ENCODE measurements at regions not wholly inside any gene's neighbourhood (a gene's known extent, or its start where the extent isn't known, plus 50 kb on each side); places are given as distances from the start of the nearest gene placed in this dataset.

DNA sequence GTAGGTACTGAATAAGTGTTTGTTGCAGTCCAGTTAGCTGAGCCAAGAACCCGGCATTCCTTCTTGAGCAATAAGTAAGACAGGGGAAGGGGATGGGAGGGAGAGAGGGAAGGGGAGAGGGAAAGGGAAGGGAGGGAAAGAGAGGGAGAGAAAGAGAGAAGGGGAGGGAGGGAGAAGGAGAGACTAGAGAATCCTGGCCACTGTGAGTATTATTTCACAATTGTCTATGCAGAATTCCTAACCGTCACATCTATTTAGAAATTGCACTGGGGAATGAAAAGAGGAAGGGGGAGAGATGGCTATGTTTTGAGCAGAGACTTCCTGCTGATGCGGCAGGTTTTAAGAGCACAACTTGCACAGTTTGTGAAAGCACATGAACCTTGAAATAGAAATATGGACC is 251.4 kb upstream of the ZMIZ1 start:
- no peak for DNase-seq (ENCODE audit: extremely low read depth in 1 of 2, low read depth in 1 of 2)

DNA sequence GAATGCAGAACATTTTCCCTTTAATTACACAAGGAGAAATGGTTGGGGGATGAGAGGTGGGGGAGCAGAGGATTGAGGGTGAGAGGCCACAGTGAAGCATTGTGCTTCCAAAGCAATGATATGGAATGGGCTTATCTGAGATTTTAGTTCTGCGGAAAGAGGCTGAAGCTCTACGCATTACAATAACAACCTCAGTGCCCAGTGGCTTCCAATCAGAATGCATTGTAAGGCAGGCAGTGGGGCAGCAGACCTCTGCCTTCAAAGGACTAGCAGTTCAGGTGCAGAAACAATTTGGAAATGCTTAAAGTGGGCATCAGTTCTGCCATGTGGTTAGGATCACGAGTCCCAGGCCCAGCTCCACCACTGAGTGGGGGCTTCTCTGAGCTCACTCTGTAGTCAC is 251.0 kb upstream of the ZMIZ1 start:
- no peak for DNase-seq (ENCODE audit: extremely low read depth in 1 of 2, low read depth in 1 of 2)

DNA sequence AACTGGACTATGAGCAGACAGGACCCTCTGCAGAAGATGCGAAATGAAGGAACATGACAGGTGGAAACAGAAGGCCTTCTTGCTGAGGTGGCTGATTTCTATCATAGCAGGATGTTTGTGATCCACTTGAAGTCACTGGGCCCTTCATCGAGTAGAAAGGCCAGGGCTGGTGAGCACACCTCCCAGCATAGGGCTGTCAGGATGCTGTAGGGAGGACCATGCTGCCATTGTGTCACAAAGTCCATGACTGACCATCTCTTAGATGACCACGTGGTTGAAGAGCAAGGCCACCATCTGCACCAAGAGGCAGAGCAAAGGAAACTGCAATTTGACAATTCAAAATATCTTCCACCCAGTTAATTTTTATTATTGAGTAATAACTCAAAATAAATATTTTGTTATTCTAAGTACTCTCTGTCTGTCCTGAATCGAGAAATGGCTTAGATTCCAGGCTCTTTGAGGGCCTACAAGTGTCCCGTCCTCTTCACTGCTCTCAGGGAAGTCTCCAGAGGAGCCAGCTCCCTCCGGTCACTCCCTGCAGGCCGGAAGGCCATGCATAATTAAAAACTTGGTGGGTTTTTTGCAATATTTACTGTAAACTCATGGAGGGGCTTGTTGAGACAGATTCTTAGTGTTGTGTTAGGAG is 249.3 kb upstream of the ZMIZ1 start:
- no peak for DNase-seq (ENCODE audit: extremely low read depth in 1 of 2, low read depth in 1 of 2)

DNA sequence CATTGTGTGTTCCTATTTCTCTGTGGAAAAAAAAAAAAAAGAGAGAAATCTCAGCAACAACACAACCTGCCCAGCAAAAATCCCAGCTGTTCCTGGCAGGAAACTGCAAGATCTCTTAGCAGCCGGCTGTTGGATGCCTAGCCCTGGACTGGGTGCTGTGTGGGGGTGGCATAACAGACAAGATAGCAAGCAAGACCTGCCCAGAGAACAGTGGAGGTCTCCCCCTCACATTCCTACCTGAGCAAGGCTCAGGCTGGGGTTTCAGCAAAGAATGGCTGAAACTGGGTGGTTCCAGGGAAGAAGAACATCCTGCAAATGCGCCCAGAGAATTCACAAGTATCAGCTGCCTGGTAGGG is 248.8 kb upstream of the ZMIZ1 start:
- DNase-seq (ENCODE audit: extremely low read depth in 1 of 2, low read depth in 1 of 2), result no peak

DNA sequence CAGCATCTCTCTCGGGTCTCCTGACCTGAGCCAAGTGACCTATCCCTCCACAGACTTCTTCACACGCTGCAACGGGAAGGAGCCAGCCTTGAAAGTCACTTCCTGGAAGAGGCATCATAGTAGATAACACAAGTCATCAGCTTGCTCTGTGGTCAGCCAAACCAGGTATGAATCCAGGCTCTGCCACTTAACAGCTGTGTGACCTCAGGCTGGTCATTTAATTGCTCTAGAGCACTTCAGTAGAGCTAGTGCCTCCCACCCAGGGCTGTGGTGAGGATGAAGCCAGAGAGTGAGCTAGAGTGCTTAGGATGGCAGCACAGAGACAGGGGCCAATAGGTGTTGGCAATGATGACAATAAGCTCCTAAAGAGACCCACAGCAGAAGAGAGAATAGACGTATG is 247.7 kb upstream of the ZMIZ1 start:
- no peak for DNase-seq (ENCODE audit: extremely low read depth in 1 of 2, low read depth in 1 of 2)

DNA sequence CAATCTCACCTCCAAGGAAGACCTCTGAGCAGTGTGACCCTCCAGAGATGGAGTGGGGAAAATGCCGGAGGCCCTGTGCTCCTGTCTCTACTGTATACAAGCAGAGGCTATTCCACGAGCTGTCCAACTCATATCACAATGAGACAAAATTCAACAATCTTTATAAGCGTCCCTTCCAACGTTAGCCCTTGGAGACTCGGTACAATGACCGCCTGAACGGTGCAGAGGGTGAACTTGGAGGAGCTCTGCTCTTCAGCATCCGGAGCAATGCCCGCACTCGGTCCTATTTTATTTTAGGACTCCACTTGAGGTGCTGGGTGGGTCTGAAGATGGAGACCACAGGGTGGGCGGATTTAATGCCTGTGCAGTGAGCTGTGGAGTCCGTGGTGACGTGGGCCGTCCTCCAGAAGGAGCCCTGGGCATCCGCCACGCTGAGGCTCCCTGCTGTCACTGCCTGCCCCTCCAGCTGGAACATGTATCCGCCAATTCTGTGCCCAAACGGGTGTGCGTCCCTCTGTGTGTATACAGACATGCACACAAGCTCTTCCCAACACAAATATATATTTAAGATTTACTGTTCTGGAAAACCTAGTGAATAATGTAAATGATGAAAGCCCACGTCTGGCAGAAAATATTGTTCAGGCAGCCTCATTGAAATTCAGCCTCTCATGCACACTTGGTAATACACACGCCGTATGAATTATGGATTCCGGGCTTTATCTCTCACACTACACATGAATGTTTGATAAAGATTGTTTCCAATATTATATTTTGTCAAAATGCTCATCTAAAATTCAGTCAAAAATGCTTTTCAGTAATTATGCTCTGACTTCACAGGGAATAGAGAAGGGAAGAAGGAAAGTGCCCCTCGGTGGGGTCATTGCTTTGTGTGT is 239.9 kb upstream of the ZMIZ1 start:
- no peak for DNase-seq (ENCODE audit: extremely low read depth in 1 of 2, low read depth in 1 of 2)

DNA sequence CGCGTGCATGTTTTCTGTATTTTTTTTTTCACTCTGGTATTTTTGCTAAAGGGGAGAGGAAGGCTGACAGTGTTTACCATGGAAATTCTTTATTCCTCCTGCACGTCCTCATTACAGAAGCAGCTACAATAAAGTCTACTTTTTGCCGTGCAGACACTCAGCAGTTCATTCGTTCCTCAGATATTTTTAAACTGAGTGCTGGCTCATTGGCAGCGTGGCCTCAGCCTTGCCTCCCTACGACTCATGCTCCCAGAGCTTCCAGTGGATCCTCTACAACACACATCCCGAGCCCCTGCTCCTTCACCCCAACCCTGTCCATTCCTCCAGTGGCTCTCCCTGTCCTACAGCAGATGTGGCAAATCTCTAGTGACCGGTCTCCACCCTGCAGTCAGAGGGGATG is 239.2 kb upstream of the ZMIZ1 start:
- DNase-seq (ENCODE audit: extremely low read depth in 1 of 2, low read depth in 1 of 2), result no peak

DNA sequence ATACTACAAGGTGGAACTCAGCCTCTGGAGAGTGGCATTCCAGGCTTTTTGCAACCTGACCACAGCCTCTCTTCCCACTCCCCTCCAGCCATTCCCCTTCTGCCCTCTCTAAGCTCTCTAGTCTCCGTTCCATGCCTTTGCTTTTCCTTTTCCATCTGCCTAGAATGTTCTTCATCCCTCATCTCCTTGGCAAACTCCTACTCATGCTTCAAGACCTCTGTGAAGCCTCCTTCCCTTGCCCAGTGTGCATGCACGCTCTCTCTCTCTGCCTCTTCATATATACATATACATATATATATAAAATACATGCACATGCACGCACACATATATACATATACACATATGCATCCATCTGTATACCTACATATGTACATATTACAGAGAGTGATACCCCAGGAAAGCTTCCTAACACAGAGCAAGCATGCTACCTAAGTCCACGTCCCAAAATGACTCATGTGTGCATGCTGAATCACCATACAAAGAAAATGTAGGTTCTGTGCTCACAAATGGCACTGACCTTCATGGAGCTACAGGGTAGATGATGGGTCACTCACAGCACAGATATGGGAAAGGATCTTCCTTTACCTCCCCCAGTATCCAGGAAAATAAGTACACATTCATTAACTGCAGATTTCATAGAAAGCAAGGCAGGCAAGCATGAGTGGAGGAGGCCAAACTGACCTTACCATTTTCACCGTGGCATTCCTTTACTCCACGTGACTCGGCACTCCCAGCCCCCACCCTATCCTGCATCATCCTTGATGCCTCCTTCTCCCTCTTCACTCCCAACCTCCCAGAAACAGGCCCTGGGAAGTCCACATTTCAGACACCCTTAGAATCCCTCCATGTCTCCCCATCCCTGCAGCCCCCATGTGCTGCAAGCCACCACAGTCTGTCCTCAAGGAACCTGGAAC is 238.4 kb upstream of the ZMIZ1 start:
- DNase-seq (ENCODE audit: extremely low read depth in 1 of 2, low read depth in 1 of 2), result no peak

DNA sequence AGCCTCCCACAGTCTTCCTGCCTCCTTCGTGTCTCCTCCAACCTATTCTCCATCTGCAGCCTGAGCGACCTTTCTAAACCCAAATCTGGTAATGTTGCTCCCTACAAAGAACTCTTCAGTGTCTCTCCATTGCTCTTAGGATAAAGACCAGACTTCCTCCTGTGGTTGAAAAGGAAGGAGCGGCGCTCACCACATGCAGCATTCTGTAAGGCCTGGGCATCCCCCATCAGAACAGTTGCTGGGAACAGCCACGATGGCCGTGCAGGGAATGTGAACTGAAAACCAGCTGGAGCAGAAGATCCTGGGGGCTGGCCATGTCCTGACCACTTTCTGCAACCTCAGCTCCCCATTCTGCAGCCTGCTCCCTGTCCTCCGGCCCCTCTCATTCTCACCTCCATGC is 237.8 kb upstream of the ZMIZ1 start:
- no peak for DNase-seq (ENCODE audit: extremely low read depth in 1 of 2, low read depth in 1 of 2)

DNA sequence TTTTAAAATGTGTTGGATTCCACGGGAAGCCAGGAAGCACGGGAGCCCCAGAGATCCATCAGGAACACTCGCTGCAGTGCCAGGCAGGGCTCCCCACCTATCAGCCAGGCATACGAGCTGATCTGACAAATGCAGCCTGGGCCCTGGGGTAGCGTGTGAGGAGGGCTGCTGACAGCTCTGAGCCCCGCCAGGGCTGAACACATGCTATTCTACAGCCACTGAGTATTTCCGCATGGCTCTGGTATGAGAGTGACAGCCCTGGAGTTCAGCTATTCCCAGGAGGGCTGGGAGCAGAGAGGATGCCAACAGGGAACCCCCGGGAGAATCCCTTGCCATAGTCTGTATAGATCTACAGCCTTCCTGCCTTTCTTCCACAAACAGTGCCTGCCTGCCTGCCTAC is 237.3 kb upstream of the ZMIZ1 start:
- DNase-seq (ENCODE audit: extremely low read depth in 1 of 2, low read depth in 1 of 2), result no peak

DNA sequence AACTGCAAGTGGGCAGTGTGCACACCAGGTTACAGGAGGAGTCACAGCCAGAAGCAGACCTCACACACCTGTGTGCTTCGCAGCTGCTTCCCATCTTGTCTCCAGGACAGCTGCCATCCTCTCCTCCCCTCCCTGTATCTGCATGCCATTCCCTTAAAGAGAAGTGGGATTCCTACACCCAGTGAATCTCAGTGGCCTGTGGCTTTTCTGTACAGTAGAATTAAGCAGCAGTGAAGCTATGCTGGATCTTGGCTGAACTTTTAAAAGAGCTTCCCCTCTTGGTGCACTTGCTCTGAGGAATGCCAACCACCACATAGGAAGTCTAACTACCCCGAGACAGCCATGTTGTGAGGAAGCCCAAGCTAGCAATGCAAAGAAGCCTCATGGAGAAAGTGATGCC is 236.5 kb upstream of the ZMIZ1 start:
- DNase-seq (ENCODE audit: extremely low read depth in 1 of 2, low read depth in 1 of 2), result no peak

DNA sequence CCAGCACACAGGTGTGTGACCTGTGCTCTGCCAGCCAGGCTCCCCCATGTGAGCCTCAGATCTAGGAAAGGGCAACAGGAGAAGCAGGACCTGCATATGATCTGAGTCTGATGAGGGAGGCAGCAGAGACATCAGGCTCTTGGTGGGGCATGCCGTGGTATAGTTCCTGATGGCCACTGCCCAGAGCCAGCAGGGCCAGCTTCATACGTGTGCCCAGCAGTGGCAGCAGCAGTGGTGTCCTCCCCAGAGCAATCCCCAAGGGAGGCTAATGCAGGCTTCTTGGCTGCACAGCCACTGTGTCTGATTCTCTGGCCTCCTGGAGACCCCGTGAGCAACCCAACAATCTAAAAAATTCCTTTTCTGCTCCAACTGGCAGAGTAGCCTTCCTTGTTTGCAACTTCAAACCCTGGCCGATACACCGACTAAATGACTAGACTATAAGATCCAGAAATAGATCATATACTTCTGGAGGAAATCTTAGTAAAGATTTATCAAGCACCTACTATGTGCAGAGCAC is 230.6 kb upstream of the ZMIZ1 start:
- no peak for DNase-seq (ENCODE audit: extremely low read depth in 1 of 2, low read depth in 1 of 2)

DNA sequence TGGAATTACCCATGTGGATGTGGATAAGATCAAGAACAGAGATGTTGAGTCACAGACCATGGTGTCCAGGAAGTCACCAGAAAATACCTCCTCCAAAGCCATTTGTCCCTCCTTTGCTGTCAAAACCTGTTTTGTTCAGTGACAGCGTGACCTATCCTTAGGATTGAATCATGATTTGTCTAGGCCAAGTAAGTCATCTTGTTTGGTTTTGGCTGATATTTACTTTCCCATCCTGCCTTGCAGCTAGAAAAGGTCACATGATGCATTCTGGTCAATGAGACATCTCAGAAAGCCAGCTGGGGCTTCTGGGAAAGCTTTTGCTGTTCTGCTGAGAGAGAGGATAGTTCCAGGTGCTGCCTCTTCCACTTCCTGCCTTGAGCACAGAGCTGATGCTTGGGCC is 225.3 kb upstream of the ZMIZ1 start:
- DNase-seq (ENCODE audit: extremely low read depth in 1 of 2, low read depth in 1 of 2), result no peak

DNA sequence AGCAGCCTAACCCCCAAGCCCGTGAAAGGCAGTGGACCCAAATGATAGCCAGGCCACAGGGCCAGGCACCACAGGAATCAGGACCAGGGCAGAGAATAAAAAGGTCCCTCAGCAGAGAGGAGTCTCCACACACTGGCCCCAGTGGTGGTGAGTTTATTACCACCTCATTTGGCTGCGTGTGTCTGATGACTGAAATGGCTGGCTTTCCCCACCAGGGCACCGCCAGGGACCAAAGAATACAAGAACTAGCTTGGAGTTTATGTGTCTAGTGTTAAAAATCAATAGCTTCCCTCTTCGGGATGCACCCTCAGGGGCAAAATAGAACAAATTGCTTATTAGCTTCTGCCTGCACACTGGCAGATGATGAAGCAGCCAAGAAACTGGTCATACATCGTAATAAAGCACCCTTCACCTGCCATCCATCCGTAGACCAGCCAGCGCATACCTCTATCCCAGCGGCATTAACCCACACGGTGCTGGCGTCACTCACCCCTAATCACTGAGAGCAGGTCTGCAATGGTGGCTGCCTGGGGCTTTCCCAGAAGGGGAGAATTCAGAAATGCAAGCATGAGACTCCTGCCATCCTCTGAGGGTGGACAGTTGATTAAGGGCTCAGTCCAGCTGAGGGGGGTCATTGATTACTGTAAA is 223.7 kb upstream of the ZMIZ1 start:
- no peak for DNase-seq (ENCODE audit: extremely low read depth in 1 of 2, low read depth in 1 of 2)

DNA sequence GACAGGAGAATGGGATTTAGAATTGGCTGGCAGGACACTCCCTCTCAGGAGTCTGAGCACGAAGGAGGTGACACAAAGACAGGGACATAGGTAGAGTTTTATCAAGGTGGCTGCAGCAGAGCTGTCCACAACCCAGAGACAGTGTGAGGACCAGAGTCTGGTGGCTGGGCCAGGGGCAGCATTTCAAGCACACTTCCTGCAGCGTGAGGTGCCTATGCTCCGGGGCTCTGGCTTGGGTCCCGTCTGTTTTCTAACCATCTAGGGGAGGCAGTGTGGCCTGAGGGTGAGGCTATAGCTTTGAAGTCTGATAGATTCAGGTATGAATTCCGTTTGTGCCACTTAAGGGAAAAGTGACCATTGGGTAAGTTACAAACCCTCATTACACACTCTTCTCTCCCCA is 222.7 kb upstream of the ZMIZ1 start:
- no peak for DNase-seq (ENCODE audit: extremely low read depth in 1 of 2, low read depth in 1 of 2)

DNA sequence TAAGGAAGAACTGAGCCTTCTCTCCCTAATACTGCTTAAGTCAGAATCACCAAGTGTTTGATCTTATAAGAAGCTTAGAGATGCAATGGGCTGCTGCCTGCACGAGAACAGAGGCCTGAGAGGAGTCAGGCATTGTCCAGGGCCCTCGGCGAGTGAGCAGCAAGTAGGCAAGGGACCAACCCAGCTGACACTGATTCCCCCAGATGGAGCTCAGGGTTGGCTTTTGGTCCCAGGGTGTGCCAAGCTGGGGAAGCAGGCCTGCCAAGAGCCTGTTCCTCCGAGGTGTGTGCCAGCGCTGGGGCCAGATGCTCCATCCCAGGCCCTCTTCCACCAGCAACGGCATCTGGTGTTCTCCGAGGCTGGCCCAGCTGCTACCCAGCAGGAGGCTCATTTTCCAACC is 222.0 kb upstream of the ZMIZ1 start:
- DNase-seq (ENCODE audit: extremely low read depth in 1 of 2, low read depth in 1 of 2), result no peak

DNA sequence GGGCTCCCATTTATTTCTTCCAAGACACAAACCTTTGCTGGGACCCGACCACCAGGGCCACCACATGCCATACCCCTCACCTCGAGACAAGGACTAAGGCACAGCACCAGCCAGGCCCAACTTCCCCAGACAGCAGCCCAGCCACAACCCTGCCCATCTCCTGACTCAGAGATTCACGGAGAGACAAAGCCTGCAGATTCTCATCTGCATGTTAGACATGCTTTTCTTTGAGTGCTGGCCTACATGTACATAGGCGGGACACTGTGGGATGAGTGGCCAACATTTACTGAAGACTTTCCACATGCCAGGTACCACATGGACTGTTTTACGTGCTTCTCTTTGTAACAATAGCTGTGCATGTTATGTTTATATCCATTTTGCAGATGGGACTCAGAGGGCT is 221.3 kb upstream of the ZMIZ1 start:
- no peak for DNase-seq (ENCODE audit: extremely low read depth in 1 of 2, low read depth in 1 of 2)

DNA sequence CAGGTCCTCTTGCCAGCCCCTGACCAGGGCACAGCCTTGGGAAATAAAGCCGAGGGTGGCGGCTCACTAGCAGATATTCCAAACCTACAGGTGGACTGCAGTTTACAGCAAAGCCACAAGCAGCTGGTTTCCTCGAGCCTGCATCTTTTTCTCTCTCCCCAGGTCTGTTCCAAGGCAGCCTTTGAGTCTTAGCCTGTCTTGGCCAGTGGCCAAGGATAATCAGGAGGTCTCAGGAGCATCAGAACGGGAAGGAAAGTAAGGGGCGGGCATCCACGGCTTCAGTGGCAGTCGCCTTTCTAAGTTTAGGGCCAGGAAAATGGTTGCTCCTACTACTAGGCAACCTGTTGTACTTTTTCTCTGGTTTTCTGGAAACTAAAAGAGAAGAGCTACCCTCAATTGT is 219.7 kb upstream of the ZMIZ1 start:
- no peak for DNase-seq (ENCODE audit: extremely low read depth in 1 of 2, low read depth in 1 of 2)

DNA sequence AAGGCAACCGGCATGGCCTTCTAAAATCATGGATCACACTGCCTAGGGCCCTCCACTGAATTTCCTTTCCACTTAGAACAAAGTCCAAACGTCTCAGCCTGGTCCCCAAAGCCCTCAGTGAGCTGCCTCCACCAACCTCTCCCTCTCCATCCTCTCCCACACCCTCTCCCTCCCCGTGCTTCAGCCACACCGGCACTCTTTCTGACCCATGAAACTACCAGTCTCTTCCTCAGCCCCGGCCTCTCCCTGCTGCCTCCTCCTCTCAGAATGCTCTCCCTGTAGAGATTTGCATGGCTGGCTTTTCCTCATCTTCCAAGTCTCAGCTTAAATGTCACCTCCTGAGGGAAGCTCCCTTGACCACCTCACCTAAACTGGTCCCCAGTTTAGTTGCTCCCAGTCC is 219.0 kb upstream of the ZMIZ1 start:
- DNase-seq (ENCODE audit: extremely low read depth in 1 of 2, low read depth in 1 of 2), result no peak

DNA sequence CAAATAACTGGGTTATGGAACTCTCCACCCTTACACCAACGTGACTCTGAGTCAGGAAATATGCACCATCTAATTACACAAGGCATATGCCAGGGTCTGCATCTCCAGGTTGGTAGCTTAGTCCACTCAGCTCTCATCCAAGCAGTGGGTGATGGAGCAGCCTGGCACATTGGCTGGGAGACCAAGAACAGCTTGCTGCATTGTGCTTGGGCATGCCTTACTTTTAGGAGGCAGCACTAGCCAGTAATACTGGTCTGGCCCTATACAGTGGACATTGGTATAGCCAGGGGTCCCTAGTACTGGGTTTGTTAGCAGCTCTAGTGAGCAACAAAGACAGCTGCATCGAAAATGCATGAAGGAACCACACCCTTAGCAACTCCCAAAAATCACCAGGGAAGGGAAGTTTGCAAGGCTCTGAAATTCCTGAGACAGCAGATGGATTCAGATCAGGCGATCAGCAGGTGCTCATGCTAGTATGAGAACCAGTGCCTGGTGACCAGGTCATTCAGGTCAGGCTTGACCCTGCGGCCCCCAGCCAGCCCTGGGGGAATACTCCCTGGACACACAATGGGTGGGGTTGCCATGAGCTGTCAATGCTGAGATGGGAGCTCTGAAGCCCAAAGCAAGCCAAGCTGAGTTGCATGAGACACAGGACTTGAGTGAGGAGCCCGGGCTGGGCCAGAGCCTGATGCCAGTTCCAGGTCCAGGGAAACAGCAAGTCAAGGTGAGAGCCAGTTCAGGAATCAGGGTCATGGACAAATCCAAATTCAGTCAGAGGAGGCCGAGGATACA is 217.9 kb upstream of the ZMIZ1 start:
- no peak for DNase-seq (ENCODE audit: extremely low read depth in 1 of 2, low read depth in 1 of 2)

Data from stimulated activated CD8-positive, alpha-beta memory T cell treated with anti-CD3 and anti-CD28 coated beads, Interleukin-7, amount 100 ng/mL, for 48 hours (primary cell).